GM12872 (cell line): ENCODE measurements at regions not wholly inside any gene's neighbourhood (a gene's known extent, or its start where the extent isn't known, plus 50 kb on each side); places are given as distances from the start of the nearest gene placed in this dataset.

Experiments used
- CTCF ChIP-seq: IDR thresholded peaks from 3 replicates; pipeline ENCODE4 v1.5.1; 2011; ENCODE audit warnings: low read depth, mild to moderate bottlenecking, low read length, moderate library complexity; ENCODE audit not compliant: insufficient read depth

DNA sequence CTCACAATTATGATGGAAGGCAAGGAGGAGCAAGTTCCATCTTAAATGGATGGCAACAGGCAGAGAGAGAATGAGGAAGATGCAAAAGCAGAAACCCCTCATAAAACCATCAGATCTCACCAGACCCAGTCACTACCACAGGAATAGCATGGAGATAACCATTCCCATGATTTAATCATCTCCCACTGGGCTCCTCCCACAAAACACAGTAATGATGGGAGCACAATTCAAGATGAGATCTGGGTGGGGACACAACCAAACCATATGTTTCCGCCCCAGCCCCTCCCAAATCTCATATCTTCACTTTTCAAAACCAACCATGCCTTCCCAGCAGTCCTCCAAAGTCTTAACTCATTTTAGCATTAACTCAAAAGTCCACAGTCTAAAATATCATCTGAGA lies 304.0 kb downstream of the TUSC1 start:
- no peak for TF ChIP-seq CTCF

GRCh38 chr9:25366906-25367305 lies 311.3 kb downstream of the TUSC1 start:
- no peak for TF ChIP-seq CTCF

DNA sequence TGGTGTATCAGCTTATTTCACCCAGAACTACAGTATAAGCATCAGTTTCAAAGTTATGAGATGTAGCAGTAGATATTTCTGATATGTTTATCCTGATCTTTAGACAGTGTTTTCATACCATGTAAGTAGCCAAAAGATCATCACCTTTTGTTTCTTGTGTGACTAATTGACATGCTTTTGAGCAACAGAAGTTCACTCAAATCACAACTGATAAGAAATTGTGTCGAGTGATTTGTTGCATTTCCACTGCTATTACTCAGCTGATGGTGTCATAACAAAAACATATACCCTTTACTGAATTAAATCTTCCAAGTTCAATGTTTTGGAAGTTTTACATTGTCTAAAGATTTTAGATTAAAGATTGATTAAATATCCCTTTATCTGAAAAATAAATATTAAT lies 324.5 kb downstream of the TUSC1 start:
- TF ChIP-seq CTCF = no peak

DNA sequence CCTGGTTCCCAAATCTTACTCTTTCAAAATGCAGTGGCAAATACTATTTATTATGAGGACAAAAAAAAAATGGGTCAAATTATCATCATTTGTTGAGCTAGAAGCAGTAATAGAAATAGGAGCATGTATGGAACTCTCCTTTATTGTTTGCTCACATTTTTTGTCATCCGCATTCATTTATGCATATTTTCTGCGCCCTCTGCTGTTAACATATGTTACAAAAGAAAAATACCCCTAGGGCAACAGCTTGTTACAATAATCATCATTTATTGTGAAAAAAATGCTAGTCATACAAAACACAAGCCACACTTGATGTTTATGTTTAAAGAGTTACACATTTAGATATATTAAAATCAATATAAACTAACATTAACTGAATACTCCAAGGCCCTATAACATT lies 328.2 kb downstream of the TUSC1 start:
- no peak for TF ChIP-seq CTCF

GRCh38 chr9:25322142-25322541 lies 356.1 kb downstream of the TUSC1 start:
- no peak for TF ChIP-seq CTCF

DNA sequence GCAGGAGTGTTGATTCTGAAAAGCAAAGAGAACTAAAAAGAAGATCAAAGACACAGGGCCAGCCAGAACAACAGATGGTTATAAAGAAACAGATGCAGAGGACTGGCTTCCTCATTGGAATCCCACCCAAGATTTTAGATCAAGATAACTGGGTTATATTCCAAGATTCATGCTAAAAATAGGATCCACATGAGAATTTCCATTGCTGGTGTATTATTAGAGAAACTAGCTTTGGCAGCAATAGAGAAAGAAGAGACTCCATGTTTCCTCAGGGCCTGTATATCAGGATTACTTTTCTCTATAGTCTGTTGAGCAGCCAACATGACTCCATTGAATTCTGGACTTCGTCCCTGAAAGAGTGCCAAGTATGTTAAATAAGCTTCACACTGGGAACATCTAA lies 367.3 kb downstream of the TUSC1 start:
- no peak for TF ChIP-seq CTCF

DNA sequence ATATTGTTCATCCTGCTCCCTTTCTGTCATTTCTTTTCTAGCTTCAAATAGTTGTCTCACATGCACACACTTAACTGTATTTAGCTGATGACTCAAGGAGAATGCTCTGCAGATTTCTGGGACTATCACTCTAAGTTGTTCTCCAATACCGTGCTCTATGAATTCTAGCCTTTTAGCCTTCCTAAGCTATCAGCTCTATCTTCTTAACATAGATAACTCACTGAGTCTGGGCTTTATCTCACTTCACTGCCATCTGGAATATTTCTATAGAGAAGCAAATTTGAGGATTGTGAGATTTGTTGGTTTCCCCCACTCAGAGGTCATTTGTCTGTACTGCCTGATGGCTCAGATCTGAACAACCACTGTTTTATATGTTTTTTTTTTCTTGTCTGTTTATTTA lies 369.7 kb downstream of the TUSC1 start:
- no peak for TF ChIP-seq CTCF

DNA sequence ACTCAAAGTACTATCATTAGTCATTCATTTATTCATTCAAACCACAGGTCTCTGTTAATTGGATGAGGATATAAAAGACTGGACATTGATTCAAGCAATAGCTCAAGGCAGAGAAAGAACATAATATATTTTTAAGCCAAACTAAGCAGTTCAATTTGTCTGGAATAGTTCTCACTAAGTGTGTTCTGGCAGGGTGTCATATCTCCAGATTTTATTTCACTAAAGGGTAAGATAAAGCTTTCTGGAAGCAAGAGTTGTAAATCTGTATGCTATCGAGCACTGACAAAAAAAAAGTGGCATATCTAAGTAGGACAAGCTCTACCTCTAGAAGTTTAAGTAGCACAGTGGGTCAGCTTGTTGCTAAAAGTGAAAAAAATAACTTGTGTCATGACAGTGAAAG lies 375.6 kb downstream of the TUSC1 start:
- TF ChIP-seq CTCF = no peak
